ENCODE measurements at regions not wholly inside any gene's neighbourhood (a gene's known extent, or its start where the extent isn't known, plus 50 kb on each side); places are given as distances from the start of the nearest gene placed in this dataset.
"Not testable (repeated sequence)": the region's sequence is repeated elsewhere in the genome, so short reads cannot be mapped to it uniquely, and the experiment has no call there.

DNA sequence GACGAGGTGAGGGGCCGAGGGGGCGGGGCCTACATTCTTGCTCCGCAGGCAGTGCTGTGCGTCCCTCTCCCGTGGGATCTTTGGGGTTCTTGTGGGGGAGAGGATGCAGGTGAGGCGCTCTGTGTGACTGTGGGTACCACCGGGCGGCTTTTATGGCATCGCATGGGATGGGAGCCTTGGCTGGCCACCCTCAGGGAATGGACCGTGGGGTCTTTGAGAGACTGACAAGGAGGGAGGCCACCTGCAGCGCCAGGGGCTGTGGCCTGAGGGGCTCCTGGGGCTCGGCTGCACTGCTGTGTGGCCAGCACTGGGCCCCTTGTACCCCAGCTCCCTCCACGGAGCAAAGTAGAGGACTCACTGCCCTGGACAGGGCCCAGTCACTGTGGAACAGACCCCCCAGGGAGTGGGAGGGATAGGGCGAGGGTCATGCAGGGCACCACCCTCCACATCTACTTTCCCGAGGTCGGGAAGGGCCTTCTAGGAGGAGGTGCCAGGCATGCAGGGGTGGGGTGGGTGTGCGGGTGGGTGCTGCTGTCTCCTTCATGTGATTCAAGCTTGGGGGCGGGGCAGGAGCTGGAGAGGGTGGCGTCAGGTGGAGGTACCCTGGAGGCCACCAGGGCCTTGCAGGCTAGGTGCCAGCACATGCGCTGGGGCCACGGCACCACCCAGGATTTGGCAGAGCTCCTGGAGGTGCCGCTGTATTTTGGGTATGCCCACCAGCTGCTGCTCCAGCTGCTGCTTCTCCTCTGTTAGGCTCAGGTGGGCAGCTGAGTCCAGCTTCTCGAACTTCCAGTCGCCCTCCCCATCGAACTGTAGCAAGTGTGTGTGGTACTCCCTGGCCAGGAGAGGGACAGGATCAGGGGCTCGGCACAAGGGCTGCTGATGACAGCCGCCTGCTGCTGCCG is 1072.4 kb downstream of the RPIA start:
- Histone ChIP-seq H3K9ac (no peak overlapping the region), H3K27ac (no peak overlapping the region), H3K4me1 (no peaks in the 10 kb centered on the region), H3K4me2 (ENCODE audit: low read length) (no peak overlapping the region), H3K4me3 (ENCODE audit: low read depth, low read length) (no peak overlapping the region), H3K79me2 (no peaks in the 10 kb centered on the region), H3K36me3 (ENCODE audit: control insufficient read depth, insufficient read depth, low read length) (no peaks in the 10 kb centered on the region), H3K9me3 (ENCODE audit: control insufficient read depth, low read length) (no peaks in the 10 kb centered on the region), H3K27me3 (ENCODE audit: control insufficient read depth, insufficient read depth, low read length) (no peaks in the 10 kb centered on the region), H2AFZ (no peak overlapping the region)
- TF ChIP-seq, protein P1, sequence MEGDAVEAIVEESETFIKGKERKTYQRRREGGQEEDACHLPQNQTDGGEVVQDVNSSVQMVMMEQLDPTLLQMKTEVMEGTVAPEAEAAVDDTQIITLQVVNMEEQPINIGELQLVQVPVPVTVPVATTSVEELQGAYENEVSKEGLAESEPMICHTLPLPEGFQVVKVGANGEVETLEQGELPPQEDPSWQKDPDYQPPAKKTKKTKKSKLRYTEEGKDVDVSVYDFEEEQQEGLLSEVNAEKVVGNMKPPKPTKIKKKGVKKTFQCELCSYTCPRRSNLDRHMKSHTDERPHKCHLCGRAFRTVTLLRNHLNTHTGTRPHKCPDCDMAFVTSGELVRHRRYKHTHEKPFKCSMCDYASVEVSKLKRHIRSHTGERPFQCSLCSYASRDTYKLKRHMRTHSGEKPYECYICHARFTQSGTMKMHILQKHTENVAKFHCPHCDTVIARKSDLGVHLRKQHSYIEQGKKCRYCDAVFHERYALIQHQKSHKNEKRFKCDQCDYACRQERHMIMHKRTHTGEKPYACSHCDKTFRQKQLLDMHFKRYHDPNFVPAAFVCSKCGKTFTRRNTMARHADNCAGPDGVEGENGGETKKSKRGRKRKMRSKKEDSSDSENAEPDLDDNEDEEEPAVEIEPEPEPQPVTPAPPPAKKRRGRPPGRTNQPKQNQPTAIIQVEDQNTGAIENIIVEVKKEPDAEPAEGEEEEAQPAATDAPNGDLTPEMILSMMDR (IDR thresholded peaks at IDR 0.05): no peak

GRCh38 chr2:89764571-89765360 is 1073.3 kb downstream of the RPIA start:
- not testable (repeated sequence) for H3K27ac ChIP-seq; H3K9me3 ChIP-seq (ENCODE audit: control insufficient read depth, low read length); H3K27me3 ChIP-seq (ENCODE audit: control insufficient read depth, insufficient read depth, low read length); H3K4me3 ChIP-seq (ENCODE audit: low read depth, low read length); H3K4me1 ChIP-seq; H3K4me2 ChIP-seq (ENCODE audit: low read length); H3K79me2 ChIP-seq; H3K36me3 ChIP-seq (ENCODE audit: control insufficient read depth, insufficient read depth, low read length); H3K9ac ChIP-seq; H2AFZ ChIP-seq

GRCh38 chr2:89765361-89765718 is 1073.9 kb downstream of the RPIA start:
- not testable (repeated sequence) for H3K9ac ChIP-seq; H3K4me1 ChIP-seq; H3K27ac ChIP-seq; H3K27me3 ChIP-seq (ENCODE audit: control insufficient read depth, insufficient read depth, low read length); H3K4me2 ChIP-seq (ENCODE audit: low read length); H3K36me3 ChIP-seq (ENCODE audit: control insufficient read depth, insufficient read depth, low read length); H3K4me3 ChIP-seq (ENCODE audit: low read depth, low read length); H3K79me2 ChIP-seq; H2AFZ ChIP-seq; H3K9me3 ChIP-seq (ENCODE audit: control insufficient read depth, low read length)

GRCh38 chr2:89766141-89766990 is 1074.9 kb downstream of the RPIA start:
- not testable (repeated sequence) for H3K9me3 ChIP-seq (ENCODE audit: control insufficient read depth, low read length); H2AFZ ChIP-seq; H3K27me3 ChIP-seq (ENCODE audit: control insufficient read depth, insufficient read depth, low read length)

GRCh38 chr2:89767058-89767457 is 1075.6 kb downstream of the RPIA start:
- H3K4me3 ChIP-seq (ENCODE audit: low read depth, low read length); H3K4me2 ChIP-seq (ENCODE audit: low read length); H3K79me2 ChIP-seq; H3K27me3 ChIP-seq (ENCODE audit: control insufficient read depth, insufficient read depth, low read length); H3K36me3 ChIP-seq (ENCODE audit: control insufficient read depth, insufficient read depth, low read length); H3K4me1 ChIP-seq; H3K27ac ChIP-seq; H3K9ac ChIP-seq; H3K9me3 ChIP-seq (ENCODE audit: control insufficient read depth, low read length); H2AFZ ChIP-seq: not testable (repeated sequence)

More at GRCh38 chr2:89766141-89766990, 1074.9 kb downstream of the RPIA start:
- not testable (repeated sequence) for H3K36me3 ChIP-seq (ENCODE audit: control insufficient read depth, insufficient read depth, low read length); H3K4me3 ChIP-seq (ENCODE audit: low read depth, low read length); H3K4me2 ChIP-seq (ENCODE audit: low read length); H3K27ac ChIP-seq; H3K4me1 ChIP-seq; H3K79me2 ChIP-seq; H3K9ac ChIP-seq

- no peaks in the 10 kb centered on the region for H3K4me1 ChIP-seq
- H3K27ac ChIP-seq: no peak overlapping the region
- TF ChIP-seq, protein P1 (IDR thresholded peaks at IDR 0.05): no peak
- H3K9me3 ChIP-seq (ENCODE audit: control insufficient read depth, low read length): no peaks in the 10 kb centered on the region
- peak overlapping the region; percentile 36 for H3K4me2 ChIP-seq (ENCODE audit: low read length)
- H3K36me3 ChIP-seq (ENCODE audit: control insufficient read depth, insufficient read depth, low read length): no peaks in the 10 kb centered on the region
- H3K79me2 ChIP-seq: no peaks in the 10 kb centered on the region
- no peak overlapping the region for H3K9ac ChIP-seq
- no peak overlapping the region for H2AFZ ChIP-seq
- no peak overlapping the region for H3K4me3 ChIP-seq (ENCODE audit: low read depth, low read length)
- no peaks in the 10 kb centered on the region for H3K27me3 ChIP-seq (ENCODE audit: control insufficient read depth, insufficient read depth, low read length)
These were observed 1076.3 kb downstream of the RPIA start for GRCh38 chr2:89767572-89768435.
